Natural killer cell (primary cell): ENCODE measurements at regions not wholly inside any gene's neighbourhood (a gene's known extent, or its start where the extent isn't known, plus 50 kb on each side); places are given as distances from the start of the nearest gene placed in this dataset.

Source experiments
- ATAC-seq, 3 donors: fragments of 150-1000 bp in 2 of 3; fragments of 200-7000 bp in 1 of 3; cut with Tn5 transposase; 1 replicate in 1 of 3; 2 replicates in 2 of 3; pipeline ENCODE4 v1.10.0; 2021; ENCODE audit warnings: mild to moderate bottlenecking in 2 of 3, moderate library complexity in 2 of 3
- DNase-seq, 2 donors: peaks; one replicate each; pipeline versions ENCODE4 v3.0.0 to v3.0.0-alpha.2; 2013 to 2021; ENCODE audit warnings: mixed read lengths in 1 of 2
- H3K27ac ChIP-seq: one replicate; pipeline ENCODE4 v1.5.1; 2013; ENCODE audit warnings: mild to moderate bottlenecking, low read length
- H3K27me3 ChIP-seq: one replicate; pipeline ENCODE4 v1.6.1; 2013; ENCODE audit warnings: low read length; ENCODE audit not compliant: control insufficient read depth, insufficient read depth
- H3K36me3 ChIP-seq: one replicate; pipeline ENCODE4 v1.6.1; 2013; ENCODE audit warnings: low read length; ENCODE audit not compliant: control insufficient read depth, insufficient read depth
- H3K4me1 ChIP-seq: one replicate; pipeline ENCODE4 v1.6.1; 2013; ENCODE audit warnings: low read length; ENCODE audit not compliant: control insufficient read depth, insufficient read depth
- H3K4me3 ChIP-seq: one replicate; pipeline ENCODE4 v1.5.1; 2013; ENCODE audit warnings: low read length
- H3K9me3 ChIP-seq: one replicate; pipeline ENCODE4 v1.6.1; 2013; ENCODE audit warnings: low read length; ENCODE audit not compliant: control insufficient read depth, insufficient read depth
- H3K27ac Mint-ChIP-seq, 2 donors: one replicate each; pipeline ENCODE4 v1.8.0; 2022; ENCODE audit warnings: mild to moderate bottlenecking in 2 of 2, mixed read lengths in 2 of 2, moderate library complexity in 1 of 2
- H3K27me3 Mint-ChIP-seq, 2 donors: one replicate each; pipeline ENCODE4 v1.8.0; 2022; ENCODE audit warnings: low read depth in 2 of 2, mixed read lengths in 2 of 2
- H3K36me3 Mint-ChIP-seq: one replicate; pipeline ENCODE4 v1.8.0; 2022; ENCODE audit warnings: mixed read lengths
- H3K4me1 Mint-ChIP-seq, 2 donors: one replicate each; pipeline ENCODE4 v1.8.0; 2022; ENCODE audit warnings: mixed read lengths in 2 of 2
- H3K4me3 Mint-ChIP-seq: one replicate; pipeline ENCODE4 v1.8.0; 2022; ENCODE audit warnings: mild to moderate bottlenecking, moderate library complexity, mixed read lengths
- H3K9me3 Mint-ChIP-seq, 2 donors: one replicate each; pipeline ENCODE4 v1.8.0; 2022; ENCODE audit warnings: mixed read lengths in 2 of 2
- WGBS: methylation state at CpG from one replicate; pipeline ENCODE4 v1.1.7; 2013; ENCODE audit warnings: missing lambda C conversion rate; ENCODE audit not compliant: insufficient coverage; 5-methylcytosine and 5-hydroxymethylcytosine counted together
- intact Hi-C: fragments of 100-400 bp; cut with micrococcal nuclease; formaldehyde crosslinking; loops from one replicate; pipeline ENCODE4 v1.14.2; 2022
- TF ChIP-seq, protein P1 (sequence below): fragments of 200-600 bp; IDR thresholded peaks from one replicate; pipeline ENCODE4 v1.8.0; 2022; ENCODE audit warnings: antibody characterized with exemption

DNA sequence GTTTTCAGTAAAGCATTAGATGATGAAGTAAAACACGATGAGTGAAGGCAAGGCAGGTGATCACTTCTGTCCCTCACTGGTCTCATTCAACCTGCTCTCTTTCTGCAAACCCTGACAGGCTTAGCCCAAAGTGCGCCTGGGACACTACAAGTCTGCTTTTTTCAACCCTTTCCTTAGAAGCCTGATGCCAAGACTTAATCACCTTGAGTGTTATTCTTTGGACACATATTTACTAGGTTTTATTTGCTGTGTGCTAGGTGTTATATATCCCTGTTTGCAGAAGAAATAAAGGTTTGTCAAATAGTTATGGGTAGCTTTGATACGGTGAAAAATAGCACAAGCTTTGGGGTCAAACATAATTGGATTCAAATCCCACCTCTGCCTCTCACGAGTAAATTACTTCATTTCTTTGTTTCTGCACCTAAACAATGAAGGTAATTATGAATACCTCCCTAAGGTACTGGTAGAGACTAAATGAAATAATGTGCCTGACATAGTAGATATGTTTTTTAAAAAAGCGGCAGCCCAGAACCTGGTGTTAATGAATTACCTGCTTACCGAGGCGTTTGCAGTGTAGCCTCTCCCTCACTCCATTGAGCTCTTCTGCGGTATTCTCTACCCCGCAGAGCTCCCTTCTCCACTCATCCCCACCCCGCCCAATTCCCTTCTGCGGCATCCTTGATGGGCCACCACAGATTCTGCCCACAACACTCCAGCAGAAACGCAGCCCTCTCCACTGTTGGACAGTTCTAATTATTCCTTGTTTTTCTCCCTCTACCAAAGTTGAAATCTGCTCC, 269.0 kb upstream of the TPM1 start:
- Histone ChIP-seq H3K27ac (no peak overlapping the region), H3K9me3 (no peaks in the 10 kb centered on the region), H3K27me3 (no peaks in the 10 kb centered on the region), H3K36me3 (no peaks in the 10 kb centered on the region), H3K4me3 (no peak overlapping the region), H3K4me1 (no peaks in the 10 kb centered on the region)
- ATAC-seq (no peak), DNase-seq (no peak)
- Mint-ChIP-seq H3K9me3 (no peaks in the 10 kb centered on the region), H3K4me1 (no peaks in the 10 kb centered on the region), H3K36me3 (no peaks in the 10 kb centered on the region), H3K27me3 (no peaks in the 10 kb centered on the region), H3K27ac (no peak overlapping the region), H3K4me3 (no peak overlapping the region)
- intact Hi-C loops = no loop called here
- TF ChIP-seq, protein P1, sequence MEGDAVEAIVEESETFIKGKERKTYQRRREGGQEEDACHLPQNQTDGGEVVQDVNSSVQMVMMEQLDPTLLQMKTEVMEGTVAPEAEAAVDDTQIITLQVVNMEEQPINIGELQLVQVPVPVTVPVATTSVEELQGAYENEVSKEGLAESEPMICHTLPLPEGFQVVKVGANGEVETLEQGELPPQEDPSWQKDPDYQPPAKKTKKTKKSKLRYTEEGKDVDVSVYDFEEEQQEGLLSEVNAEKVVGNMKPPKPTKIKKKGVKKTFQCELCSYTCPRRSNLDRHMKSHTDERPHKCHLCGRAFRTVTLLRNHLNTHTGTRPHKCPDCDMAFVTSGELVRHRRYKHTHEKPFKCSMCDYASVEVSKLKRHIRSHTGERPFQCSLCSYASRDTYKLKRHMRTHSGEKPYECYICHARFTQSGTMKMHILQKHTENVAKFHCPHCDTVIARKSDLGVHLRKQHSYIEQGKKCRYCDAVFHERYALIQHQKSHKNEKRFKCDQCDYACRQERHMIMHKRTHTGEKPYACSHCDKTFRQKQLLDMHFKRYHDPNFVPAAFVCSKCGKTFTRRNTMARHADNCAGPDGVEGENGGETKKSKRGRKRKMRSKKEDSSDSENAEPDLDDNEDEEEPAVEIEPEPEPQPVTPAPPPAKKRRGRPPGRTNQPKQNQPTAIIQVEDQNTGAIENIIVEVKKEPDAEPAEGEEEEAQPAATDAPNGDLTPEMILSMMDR = no peak
- WGBS = 95% methylated on average over 10 of the region's 12 CpGs

DNA sequence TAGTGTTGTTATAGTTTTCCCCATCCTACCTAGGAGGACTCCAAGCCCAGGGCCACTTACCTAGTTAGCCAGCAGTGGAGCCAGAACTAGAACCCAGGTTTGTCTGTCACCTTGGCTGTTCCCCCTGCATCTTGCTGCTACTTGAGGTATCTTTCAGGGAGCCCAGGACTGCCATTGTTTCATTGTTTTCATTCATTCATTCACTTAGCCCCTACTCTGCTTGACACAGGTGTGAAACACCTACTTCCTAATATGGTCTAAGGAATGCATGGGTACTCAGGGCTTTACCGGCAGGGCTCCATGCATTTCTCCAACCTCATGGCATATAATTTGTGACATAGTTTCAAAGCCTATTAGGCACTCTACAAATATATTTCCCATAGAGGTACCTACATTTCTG, 266.6 kb upstream of the TPM1 start:
- no peak for DNase-seq
- no peaks in the 10 kb centered on the region for H3K9me3 ChIP-seq
- no peak overlapping the region for H3K4me3 ChIP-seq
- Mint-ChIP-seq H3K9me3 (no peaks in the 10 kb centered on the region), H3K27me3 (no peaks in the 10 kb centered on the region), H3K27ac (no peak overlapping the region), H3K36me3 (no peaks in the 10 kb centered on the region), H3K4me3 (no peak overlapping the region), H3K4me1 (no peaks in the 10 kb centered on the region)
- TF ChIP-seq, protein P1 = no peak
- 100% methylated on average over 1 of the region's 1 CpG for WGBS
- H3K27ac ChIP-seq = no peak overlapping the region
- intact Hi-C loops = no loop called here
- no peaks in the 10 kb centered on the region for H3K27me3 ChIP-seq
- no peaks in the 10 kb centered on the region for H3K4me1 ChIP-seq
- H3K36me3 ChIP-seq = no peaks in the 10 kb centered on the region
- ATAC-seq = no peak

DNA sequence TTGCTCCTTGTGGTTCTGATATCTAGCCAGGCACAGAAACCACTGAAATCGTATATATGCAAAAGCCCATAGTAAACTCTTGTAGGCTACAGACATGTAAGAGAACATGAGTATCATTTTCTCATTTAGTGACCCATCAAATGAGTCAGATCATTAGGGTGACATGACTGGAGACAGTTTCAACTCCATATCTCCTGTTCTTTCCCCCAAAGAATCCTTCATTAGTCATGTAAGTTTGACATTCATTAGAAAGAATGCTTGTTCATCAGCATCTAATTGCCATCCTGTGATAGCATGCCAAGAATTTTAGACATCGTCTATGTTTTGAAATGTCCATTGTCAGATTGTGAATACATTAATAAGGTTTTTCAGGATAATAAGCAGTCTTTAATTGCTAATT, 264.9 kb upstream of the TPM1 start:
- no peaks in the 10 kb centered on the region for H3K36me3 ChIP-seq
- TF ChIP-seq, protein P1 = no peak
- no peak overlapping the region for H3K27ac ChIP-seq
- ATAC-seq = no peak
- Mint-ChIP-seq H3K27me3 (peaks cover 0 to 2% of the 10 kb centered on the region in 2 donors), H3K36me3 (no peaks in the 10 kb centered on the region), H3K4me1 (no peaks in the 10 kb centered on the region), H3K9me3 (no peaks in the 10 kb centered on the region), H3K27ac (no peak overlapping the region), H3K4me3 (no peak overlapping the region)
- 87% methylated on average over 2 of the region's 2 CpGs for WGBS
- no peaks in the 10 kb centered on the region for H3K27me3 ChIP-seq
- no peaks in the 10 kb centered on the region for H3K9me3 ChIP-seq
- intact Hi-C loops = no loop called here
- H3K4me1 ChIP-seq = no peaks in the 10 kb centered on the region
- DNase-seq = no peak
- H3K4me3 ChIP-seq = no peak overlapping the region
